Bronchial epithelial cell (primary cell): ENCODE measurements at regions not wholly inside any gene's neighbourhood (a gene's known extent, or its start where the extent isn't known, plus 50 kb on each side); places are given as distances from the start of the nearest gene placed in this dataset.

ENCODE experiments used
- DNase-seq: peaks from one replicate; pipeline ENCODE4 v3.0.0-alpha.2; 2010; ENCODE audit warnings: low read depth
- FAIRE-seq: peaks from 2 replicates; lab custom pipeline; 2011; peaks lifted over from hg19 to GRCh38; lab: Jason Lieb, UNC
- H3K27me3 ChIP-seq: 2 replicates; pipeline ENCODE4 v1.5.1; 2011; ENCODE audit warnings: low read length; ENCODE audit not compliant: control insufficient read depth, insufficient read depth
- H3K36me3 ChIP-seq: 2 replicates; pipeline ENCODE4 v1.5.1; 2011; ENCODE audit warnings: low read length; ENCODE audit not compliant: control insufficient read depth, insufficient read depth
- H3K4me3 ChIP-seq: 2 replicates; pipeline ENCODE4 v1.5.1; 2011; ENCODE audit warnings: mild to moderate bottlenecking, low read depth, low read length, control low read depth
- TF ChIP-seq, protein P1 (sequence below): IDR thresholded peaks from 2 replicates; pipeline ENCODE4 v1.5.1; 2011; ENCODE audit warnings: mild to moderate bottlenecking, moderate library complexity, low read length, control low read depth, inconsistent platforms; ENCODE audit not compliant: insufficient read depth, severe bottlenecking

DNA sequence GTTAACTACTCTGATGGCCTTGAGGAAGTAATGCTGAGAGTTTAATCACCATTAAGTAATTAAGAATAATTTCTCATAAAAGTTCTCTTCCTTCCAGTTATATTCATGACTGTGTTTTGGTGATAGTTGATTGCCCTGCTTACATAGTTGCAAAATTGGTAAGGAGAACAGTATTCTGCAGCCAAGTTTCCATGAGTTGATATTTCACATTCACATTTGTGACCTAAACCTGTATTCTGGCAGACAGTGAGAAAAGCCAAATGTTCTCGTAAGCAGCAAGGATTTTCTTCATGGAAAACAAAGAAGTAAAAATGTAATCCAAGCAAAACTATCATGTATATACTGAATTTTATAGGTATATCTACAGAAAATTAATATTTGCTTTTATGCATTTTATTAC, 187.8 kb upstream of the NUDT6 start:
- TF ChIP-seq, protein P1, sequence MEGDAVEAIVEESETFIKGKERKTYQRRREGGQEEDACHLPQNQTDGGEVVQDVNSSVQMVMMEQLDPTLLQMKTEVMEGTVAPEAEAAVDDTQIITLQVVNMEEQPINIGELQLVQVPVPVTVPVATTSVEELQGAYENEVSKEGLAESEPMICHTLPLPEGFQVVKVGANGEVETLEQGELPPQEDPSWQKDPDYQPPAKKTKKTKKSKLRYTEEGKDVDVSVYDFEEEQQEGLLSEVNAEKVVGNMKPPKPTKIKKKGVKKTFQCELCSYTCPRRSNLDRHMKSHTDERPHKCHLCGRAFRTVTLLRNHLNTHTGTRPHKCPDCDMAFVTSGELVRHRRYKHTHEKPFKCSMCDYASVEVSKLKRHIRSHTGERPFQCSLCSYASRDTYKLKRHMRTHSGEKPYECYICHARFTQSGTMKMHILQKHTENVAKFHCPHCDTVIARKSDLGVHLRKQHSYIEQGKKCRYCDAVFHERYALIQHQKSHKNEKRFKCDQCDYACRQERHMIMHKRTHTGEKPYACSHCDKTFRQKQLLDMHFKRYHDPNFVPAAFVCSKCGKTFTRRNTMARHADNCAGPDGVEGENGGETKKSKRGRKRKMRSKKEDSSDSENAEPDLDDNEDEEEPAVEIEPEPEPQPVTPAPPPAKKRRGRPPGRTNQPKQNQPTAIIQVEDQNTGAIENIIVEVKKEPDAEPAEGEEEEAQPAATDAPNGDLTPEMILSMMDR = no peak
- no peak overlapping the region for H3K4me3 ChIP-seq
- no peaks in the 10 kb centered on the region for H3K27me3 ChIP-seq
- H3K36me3 ChIP-seq = no peaks in the 10 kb centered on the region
- DNase-seq (no peak), FAIRE-seq (no peak)

DNA sequence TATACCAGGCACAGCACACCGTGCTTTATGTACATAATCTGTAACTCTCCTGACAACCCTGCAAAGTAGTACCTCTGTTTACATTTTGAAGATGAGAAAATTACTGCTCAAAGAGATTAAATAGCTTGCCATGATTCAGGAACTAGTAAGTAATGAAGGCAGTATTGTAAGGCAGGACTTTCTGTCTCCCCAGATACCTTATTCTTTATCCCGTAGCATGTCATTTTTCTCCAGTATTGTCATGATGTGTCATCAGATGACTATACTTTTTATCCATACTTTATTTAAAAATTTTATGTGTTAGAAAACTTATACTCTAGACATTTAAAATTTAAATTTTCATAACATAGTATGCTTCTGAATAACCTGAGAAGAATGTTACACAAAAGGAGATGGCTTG, 188.3 kb upstream of the NUDT6 start:
- peak; percentile 53 for DNase-seq
- Histone ChIP-seq H3K36me3 (no peaks in the 10 kb centered on the region), H3K4me3 (no peak overlapping the region), H3K27me3 (no peaks in the 10 kb centered on the region)
- FAIRE-seq = no peak
- TF ChIP-seq, protein P1 = no peak

DNA sequence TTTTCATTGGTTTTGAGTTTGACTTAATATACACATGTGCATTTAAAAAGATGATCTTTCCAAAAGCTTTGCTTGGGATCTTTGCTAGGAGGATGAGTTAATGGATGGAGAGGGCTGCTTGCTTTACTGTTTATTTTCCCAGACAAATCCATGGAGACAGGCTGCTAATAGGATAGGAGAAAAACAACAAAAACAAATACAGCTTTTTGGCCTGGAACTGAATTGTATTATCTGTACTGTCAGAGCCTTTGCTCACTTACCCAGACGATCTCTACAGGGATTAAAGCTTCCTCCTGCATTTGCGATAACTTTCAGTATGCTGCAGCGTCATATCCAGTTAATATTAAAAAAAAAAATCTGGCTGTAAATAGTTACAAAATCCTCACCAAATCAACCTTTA, 190.8 kb upstream of the NUDT6 start:
- Histone ChIP-seq H3K4me3 (no peak overlapping the region), H3K27me3 (no peaks in the 10 kb centered on the region), H3K36me3 (no peaks in the 10 kb centered on the region)
- DNase-seq = no peak
- no peak for FAIRE-seq
- TF ChIP-seq, protein P1 = no peak

DNA sequence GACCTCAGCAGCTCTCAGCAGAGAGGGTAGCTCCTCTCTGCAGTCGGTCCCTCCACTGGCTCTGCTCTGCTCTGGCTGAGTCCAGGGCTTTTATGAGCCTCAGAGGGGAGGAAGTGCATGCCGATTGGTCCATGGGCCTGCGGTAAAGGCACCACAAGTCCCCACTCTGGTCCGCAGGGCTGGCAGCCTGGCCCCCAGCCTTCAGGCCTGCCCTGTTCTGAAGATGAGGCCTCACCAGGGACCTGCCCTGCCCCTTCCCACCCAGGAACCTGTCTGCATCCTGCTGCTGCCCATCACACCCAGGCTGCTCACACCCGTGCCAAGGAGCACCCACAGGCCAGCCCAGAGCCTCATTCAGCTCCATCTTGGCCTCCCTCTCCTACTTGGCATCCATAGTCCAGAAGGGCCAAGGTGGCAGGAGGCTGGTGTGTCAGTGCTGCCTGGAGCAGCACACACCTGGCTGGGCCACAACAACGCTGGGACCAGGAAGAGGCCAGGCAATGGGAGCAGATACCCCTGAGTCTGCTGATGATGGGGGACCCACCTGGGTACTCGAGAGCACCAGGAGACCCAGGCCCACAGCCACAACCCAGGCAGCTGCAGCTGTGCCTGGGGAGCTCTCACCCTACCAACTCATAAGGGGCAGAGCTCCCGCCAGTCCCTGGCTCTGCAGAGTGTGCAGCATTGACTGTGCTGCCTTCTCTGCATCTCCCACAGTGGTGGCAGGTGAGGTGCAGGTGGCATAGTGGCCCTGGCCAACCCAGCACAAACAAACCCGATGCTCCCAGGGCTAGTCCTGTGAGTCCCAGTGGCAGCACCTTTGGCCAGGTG, 191.9 kb upstream of the NUDT6 start:
- H3K4me3 ChIP-seq = no peak overlapping the region
- TF ChIP-seq, protein P1 = no peak
- DNase-seq = no peak
- no peak for FAIRE-seq
- H3K36me3 ChIP-seq = no peaks in the 10 kb centered on the region
- no peaks in the 10 kb centered on the region for H3K27me3 ChIP-seq

DNA sequence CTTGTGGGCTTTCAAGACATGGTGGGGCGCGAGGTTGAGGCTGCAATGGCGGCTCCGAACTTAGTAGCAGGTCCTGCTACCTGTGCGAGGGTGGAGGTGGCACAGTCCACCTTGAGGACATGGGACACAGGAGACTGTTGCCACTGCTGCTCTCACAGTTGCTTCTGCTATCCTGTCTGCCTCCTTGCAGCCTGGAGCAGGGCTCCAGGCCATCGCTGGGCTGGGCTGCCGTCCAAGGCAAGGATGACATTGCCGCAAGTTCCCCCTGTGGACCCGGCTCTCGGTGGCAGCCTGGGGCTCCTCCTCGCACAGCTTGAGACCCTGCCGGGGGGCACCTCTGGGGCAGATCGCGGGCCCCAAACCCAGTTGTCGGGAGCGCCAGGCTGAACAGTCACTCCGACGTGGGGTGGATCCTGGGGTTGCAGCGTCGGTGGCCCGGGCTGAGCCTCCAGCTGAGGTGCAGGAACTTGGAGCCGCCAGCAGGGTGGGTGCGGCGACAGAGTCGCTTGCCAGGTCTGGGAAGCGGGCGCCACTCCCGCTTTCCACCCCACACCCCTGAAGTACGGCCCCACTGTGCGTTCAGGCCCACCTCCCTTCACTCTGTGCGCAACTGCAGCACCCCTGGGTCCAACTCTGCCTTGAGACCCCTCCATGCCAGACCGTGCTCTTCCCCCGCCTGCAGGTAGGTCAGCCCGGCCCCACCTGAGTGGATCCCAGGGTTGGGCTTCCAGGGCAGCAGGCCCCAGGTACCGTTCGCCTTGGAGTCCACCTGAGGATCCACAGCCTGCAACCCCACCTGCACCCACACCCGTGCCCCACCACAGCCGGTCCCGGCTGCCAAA, 192.7 kb upstream of the NUDT6 start:
- H3K27me3 ChIP-seq = no peaks in the 10 kb centered on the region
- TF ChIP-seq, protein P1 = no peak
- H3K4me3 ChIP-seq = no peak overlapping the region
- DNase-seq = no peak
- no peak for FAIRE-seq
- no peaks in the 10 kb centered on the region for H3K36me3 ChIP-seq
